GM12892 (cell line): ENCODE measurements at regions not wholly inside any gene's neighbourhood (a gene's known extent, or its start where the extent isn't known, plus 50 kb on each side); places are given as distances from the start of the nearest gene placed in this dataset.

Experiments used
- POLR2A ChIP-seq: IDR thresholded peaks from 2 replicates; pipeline ENCODE4 v1.6.1; 2011; ENCODE audit warnings: low read depth, low read length, control low read depth
- POLR2AphosphoS5 ChIP-seq: IDR thresholded peaks from 2 replicates; pipeline ENCODE4 v1.6.1; 2011; ENCODE audit warnings: low read depth, low read length, control low read depth

GRCh38 chr3:82790307-82791097 lies 1029.1 kb upstream of the GBE1 start:
- no peak for TF ChIP-seq POLR2A
- TF ChIP-seq POLR2AphosphoS5: no peak
